ENCODE measurements at regions not wholly inside any gene's neighbourhood (a gene's known extent, or its start where the extent isn't known, plus 50 kb on each side); places are given as distances from the start of the nearest gene placed in this dataset.
"Not testable (repeated sequence)": the region's sequence is repeated elsewhere in the genome, so short reads cannot be mapped to it uniquely, and the experiment has no call there.

GRCh38 chr10:26372513-26373354 lies 65.4 kb upstream of the APBB1IP start:
- Histone ChIP-seq H3K27me3 (peaks cover 0 to 4% (median 0%) of the 10 kb centered on the region in 3 donors), H3K4me1 (no peaks in the 10 kb centered on the region), H3K36me3 (no peaks in the 10 kb centered on the region), H3K4me3 (no peak overlapping the region), H3K27ac (no peak overlapping the region), H3K9me3 (peaks cover 0 to 7% (median 0%) of the 10 kb centered on the region in 4 donors)
- WGBS, 5 donors, result 68 to 75% (median 72%) methylated on average over 4 of the region's 4 CpGs
- DNase-seq, result no peak
- TF ChIP-seq EP300 (IDR thresholded peaks at IDR 0.05) (no peak), POLR2AphosphoS5 (IDR thresholded peaks at IDR 0.05) (no peak), POLR2A (IDR thresholded peaks at IDR 0.05) (no peak)
- TF ChIP-seq, protein P1, sequence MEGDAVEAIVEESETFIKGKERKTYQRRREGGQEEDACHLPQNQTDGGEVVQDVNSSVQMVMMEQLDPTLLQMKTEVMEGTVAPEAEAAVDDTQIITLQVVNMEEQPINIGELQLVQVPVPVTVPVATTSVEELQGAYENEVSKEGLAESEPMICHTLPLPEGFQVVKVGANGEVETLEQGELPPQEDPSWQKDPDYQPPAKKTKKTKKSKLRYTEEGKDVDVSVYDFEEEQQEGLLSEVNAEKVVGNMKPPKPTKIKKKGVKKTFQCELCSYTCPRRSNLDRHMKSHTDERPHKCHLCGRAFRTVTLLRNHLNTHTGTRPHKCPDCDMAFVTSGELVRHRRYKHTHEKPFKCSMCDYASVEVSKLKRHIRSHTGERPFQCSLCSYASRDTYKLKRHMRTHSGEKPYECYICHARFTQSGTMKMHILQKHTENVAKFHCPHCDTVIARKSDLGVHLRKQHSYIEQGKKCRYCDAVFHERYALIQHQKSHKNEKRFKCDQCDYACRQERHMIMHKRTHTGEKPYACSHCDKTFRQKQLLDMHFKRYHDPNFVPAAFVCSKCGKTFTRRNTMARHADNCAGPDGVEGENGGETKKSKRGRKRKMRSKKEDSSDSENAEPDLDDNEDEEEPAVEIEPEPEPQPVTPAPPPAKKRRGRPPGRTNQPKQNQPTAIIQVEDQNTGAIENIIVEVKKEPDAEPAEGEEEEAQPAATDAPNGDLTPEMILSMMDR (IDR thresholded peaks at IDR 0.05), result no peak
- intact Hi-C loops (cut with DNase I; ENCODE audit: low total_unique reads), result no loop called here

- intact Hi-C loops (cut with DNase I; ENCODE audit: low total_unique reads), result no loop called here
- no peaks in the 10 kb centered on the region for H3K36me3 ChIP-seq
- no peak for DNase-seq
- TF ChIP-seq, protein P1 (IDR thresholded peaks at IDR 0.05), result no peak
- TF ChIP-seq POLR2AphosphoS5 (IDR thresholded peaks at IDR 0.05), result no peak
- no peak for TF ChIP-seq POLR2A (IDR thresholded peaks at IDR 0.05)
- H3K4me1 ChIP-seq, result no peaks in the 10 kb centered on the region
- peaks cover 0 to 7% (median 0%) of the 10 kb centered on the region in 4 donors for H3K9me3 ChIP-seq
- H3K27me3 ChIP-seq, result peaks cover 0 to 4% (median 0%) of the 10 kb centered on the region in 3 donors
- H3K27ac ChIP-seq, result no peak overlapping the region
- H3K4me3 ChIP-seq, result no peak overlapping the region
- WGBS, 5 donors, result 77 to 93% (median 85%) methylated on average over 4 of the region's 4 CpGs
Observed at GRCh38 chr10:26374426-26374825, 63.7 kb upstream of the APBB1IP start.

- H3K27me3 ChIP-seq; H3K4me3 ChIP-seq; intact Hi-C loops (cut with DNase I; ENCODE audit: low total_unique reads); H3K9me3 ChIP-seq; H3K36me3 ChIP-seq; H3K27ac ChIP-seq; DNase-seq; H3K4me1 ChIP-seq: not testable (repeated sequence)
- WGBS, 5 donors, result 50 to 63% (median 55%) methylated on average over 9 of the region's 9 CpGs
Observed at GRCh38 chr10:26377224-26377810, 60.8 kb upstream of the APBB1IP start.

- H3K9me3 ChIP-seq, result peaks cover 0 to 7% (median 0%) of the 10 kb centered on the region in 4 donors
- no peak overlapping the region for H3K4me3 ChIP-seq
- no peaks in the 10 kb centered on the region for H3K36me3 ChIP-seq
- intact Hi-C loops (cut with DNase I; ENCODE audit: low total_unique reads), result no loop called here
- WGBS, 5 donors, result 48 to 69% (median 57%) methylated on average over 5 of the region's 5 CpGs
- H3K4me1 ChIP-seq, result no peaks in the 10 kb centered on the region
- no peak overlapping the region for H3K27ac ChIP-seq
- DNase-seq, result no peak
- no peaks in the 10 kb centered on the region for H3K27me3 ChIP-seq
- TF ChIP-seq, protein P1 (IDR thresholded peaks at IDR 0.05), result no peak
- no peak for TF ChIP-seq POLR2A (IDR thresholded peaks at IDR 0.05)
- TF ChIP-seq POLR2AphosphoS5 (IDR thresholded peaks at IDR 0.05), result no peak
- TF ChIP-seq EP300 (IDR thresholded peaks at IDR 0.05), result no peak
Observed at GRCh38 chr10:26378861-26379294, 59.3 kb upstream of the APBB1IP start.

GRCh38 chr10:26380815-26381214 lies 57.3 kb upstream of the APBB1IP start:
- 47 to 71% (median 61%) methylated on average over 5 of the region's 5 CpGs for WGBS, 5 donors
- Histone ChIP-seq H3K4me3 (no peak overlapping the region), H3K27me3 (no peaks in the 10 kb centered on the region), H3K4me1 (no peaks in the 10 kb centered on the region), H3K9me3 (peaks cover 0 to 7% (median 0%) of the 10 kb centered on the region in 4 donors), H3K36me3 (no peaks in the 10 kb centered on the region), H3K27ac (no peak overlapping the region)
- DNase-seq, result no peak
- TF ChIP-seq EP300 (IDR thresholded peaks at IDR 0.05) (no peak), POLR2AphosphoS5 (IDR thresholded peaks at IDR 0.05) (no peak), POLR2A (IDR thresholded peaks at IDR 0.05) (no peak)
- TF ChIP-seq, protein P1 (IDR thresholded peaks at IDR 0.05), result no peak
- intact Hi-C loops (cut with DNase I; ENCODE audit: low total_unique reads), result no loop called here

Data from stomach (tissue), 8 donors.